ENCODE measurements at regions not wholly inside any gene's neighbourhood (a gene's known extent, or its start where the extent isn't known, plus 50 kb on each side); places are given as distances from the start of the nearest gene placed in this dataset.
"Not testable (repeated sequence)": the region's sequence is repeated elsewhere in the genome, so short reads cannot be mapped to it uniquely, and the experiment has no call there.

GRCh38 chr5:62757686-62758085, 179.1 kb downstream of the LRRC70 start:
- not testable (repeated sequence) for TF ChIP-seq CTCF, EZH2, EZH2phosphoT487 (IDR thresholded peaks at IDR 0.05)
